GM23338 (cell line): ENCODE measurements at regions not wholly inside any gene's neighbourhood (a gene's known extent, or its start where the extent isn't known, plus 50 kb on each side); places are given as distances from the start of the nearest gene placed in this dataset.

Experiments
- ATAC-seq: fragments of 200-7000 bp; cut with Tn5 transposase; 3 replicates; pipeline ENCODE4 v1.9.1; 2020
- DNase-seq: peaks from one replicate; pipeline ENCODE4 v3.0.0-alpha.2; 2015; ENCODE audit warnings: low spot score
- H2AFZ ChIP-seq: fragments of 200-600 bp; sonication (generic); 2 replicates; pipeline ENCODE4 v1.8.0; 2016; ENCODE audit warnings: antibody characterized with exemption, mild to moderate bottlenecking, moderate library complexity
- H3F3A ChIP-seq: fragments of 200-600 bp; sonication (generic); replicated peaks from 2 replicates; pipeline ENCODE4 v1.8.0; 2017; ENCODE audit warnings: antibody characterized with exemption, mixed run types, low read depth
- H3K27ac ChIP-seq: fragments of 200-600 bp; sonication (generic); 2 replicates; pipeline ENCODE4 v1.6.1; 2016; ENCODE audit warnings: low read depth
- H3K27me3 ChIP-seq: fragments of 200-600 bp; sonication (generic); 2 replicates; pipeline ENCODE4 v1.8.0; 2016; ENCODE audit warnings: mild to moderate bottlenecking, mixed run types, moderate library complexity; ENCODE audit not compliant: insufficient read depth
- H3K36me3 ChIP-seq: fragments of 200-600 bp; sonication (generic); 2 replicates; pipeline ENCODE4 v1.8.0; 2016; ENCODE audit warnings: mild to moderate bottlenecking; ENCODE audit not compliant: insufficient read depth
- H3K4me1 ChIP-seq: fragments of 200-600 bp; sonication (generic); 2 replicates; pipeline ENCODE4 v1.8.0; 2016; ENCODE audit warnings: mild to moderate bottlenecking, moderate library complexity; ENCODE audit not compliant: insufficient read depth
- H3K4me2 ChIP-seq: fragments of 200-600 bp; sonication (generic); 2 replicates; pipeline ENCODE4 v1.7.1; 2017; ENCODE audit warnings: mixed run types
- H3K4me3 ChIP-seq: fragments of 200-600 bp; sonication (generic); 2 replicates; pipeline ENCODE4 v1.6.1; 2016; ENCODE audit warnings: mixed run types
- H3K79me2 ChIP-seq: fragments of 200-600 bp; sonication (generic); replicated peaks from 2 replicates; pipeline ENCODE4 v1.8.0; 2017; ENCODE audit warnings: mild to moderate bottlenecking; ENCODE audit not compliant: insufficient read depth
- H3K9me2 ChIP-seq: fragments of 200-600 bp; sonication (generic); 2 replicates; pipeline ENCODE4 v1.8.0; 2017; ENCODE audit not compliant: insufficient read depth
- H4K20me1 ChIP-seq: fragments of 200-600 bp; sonication (generic); replicated peaks from 2 replicates; pipeline ENCODE4 v1.8.0; 2017; ENCODE audit warnings: mild to moderate bottlenecking; ENCODE audit not compliant: insufficient read depth
- H3K27ac Mint-ChIP-seq: 2 replicates; pipeline ENCODE4 v1.8.0; 2020; ENCODE audit warnings: inconsistent platforms, mild to moderate bottlenecking, moderate library complexity, mixed read lengths
- H3K27me3 Mint-ChIP-seq: 3 replicates; pipeline ENCODE4 v1.8.0; 2022; ENCODE audit warnings: low read depth, mild to moderate bottlenecking, moderate library complexity, mixed read lengths, inconsistent platforms; ENCODE audit not compliant: insufficient read depth, poor library complexity
- H3K36me3 Mint-ChIP-seq: 3 replicates; pipeline ENCODE4 v1.8.0; 2021; ENCODE audit warnings: low read depth, mild to moderate bottlenecking, inconsistent platforms, moderate library complexity, mixed read lengths
- H3K4me1 Mint-ChIP-seq: 3 replicates; pipeline ENCODE4 v1.8.0; 2020; ENCODE audit warnings: mild to moderate bottlenecking, inconsistent platforms, mixed read lengths
- H3K4me3 Mint-ChIP-seq: 3 replicates; pipeline ENCODE4 v1.8.0; 2021; ENCODE audit warnings: moderate library complexity, mild to moderate bottlenecking, inconsistent platforms, mixed read lengths
- H3K9me3 Mint-ChIP-seq: 3 replicates; pipeline ENCODE4 v1.8.0; 2020; ENCODE audit warnings: moderate library complexity, mild to moderate bottlenecking, inconsistent platforms, mixed read lengths
- CREB1 ChIP-seq: fragments of 250-450 bp; sonication (Bioruptor Pico); IDR thresholded peaks from 2 replicates; pipeline ENCODE4 v1.5.0; 2020; ENCODE audit warnings: low read depth, mild to moderate bottlenecking, moderate library complexity
- EZH2 ChIP-seq: fragments of 200-600 bp; sonication (generic); IDR thresholded peaks from one replicate; pipeline ENCODE4 v1.8.0; 2017; ENCODE audit warnings: antibody characterized with exemption, mild to moderate bottlenecking, low read depth; ENCODE audit not compliant: unreplicated experiment
- EZH2phosphoT487 ChIP-seq: fragments of 200-600 bp; sonication (generic); IDR thresholded peaks from one replicate; pipeline ENCODE4 v1.8.1; 2018; ENCODE audit warnings: antibody characterized with exemption; ENCODE audit not compliant: unreplicated experiment
- JUNB ChIP-seq: IDR thresholded peaks from one replicate; pipeline ENCODE4 v1.6.1; 2016; ENCODE audit warnings: antibody characterized with exemption; ENCODE audit not compliant: unreplicated experiment
- NANOG ChIP-seq: IDR thresholded peaks from 2 replicates; pipeline ENCODE4 v1.6.1; 2016; ENCODE audit warnings: antibody characterized with exemption, borderline replicate concordance
- POLR2AphosphoS5 ChIP-seq: IDR thresholded peaks from 2 replicates; pipeline ENCODE4 v1.6.1; 2016; ENCODE audit warnings: antibody characterized with exemption, low read depth
- STAT1 ChIP-seq: IDR thresholded peaks from one replicate; pipeline ENCODE4 v1.6.1; 2016; ENCODE audit warnings: antibody characterized with exemption; ENCODE audit not compliant: unreplicated experiment
- ZNF114 ChIP-seq: fragments of 250-450 bp; sonication (Bioruptor Pico); IDR thresholded peaks from 2 replicates; pipeline ENCODE4 v1.5.0; 2020; ENCODE audit warnings: mild to moderate bottlenecking, moderate library complexity
- ZNF331 ChIP-seq: fragments of 250-450 bp; sonication (Bioruptor Pico); IDR thresholded peaks from 2 replicates; pipeline ENCODE4 v1.5.0; 2020; ENCODE audit warnings: low read depth, mild to moderate bottlenecking, moderate library complexity
- TF ChIP-seq, protein P1 (sequence below): fragments of 250-450 bp; sonication (Bioruptor Pico); IDR thresholded peaks from 2 replicates; pipeline ENCODE4 v1.5.0; 2020; ENCODE audit warnings: mild to moderate bottlenecking, moderate library complexity
- TF ChIP-seq, protein P2 (sequence below): IDR thresholded peaks from 2 replicates; pipeline ENCODE4 v1.6.1; 2016; ENCODE audit warnings: antibody characterized with exemption
- TF ChIP-seq, protein P3 (sequence below): IDR thresholded peaks from one replicate; pipeline ENCODE4 v1.6.1; 2018; ENCODE audit warnings: antibody characterized with exemption; ENCODE audit not compliant: unreplicated experiment
- TF ChIP-seq, protein P4 (sequence below), 2 experiments: fragments of 200-600 bp in 1 of 2; sonication (generic) in 1 of 2; conservative IDR thresholded peaks; 2 replicates each; pipeline versions ENCODE4 v1.5.1 to v1.6.1; 2016 to 2017; ENCODE audit warnings: antibody characterized with exemption in 2 of 2, low read depth in 2 of 2, mild to moderate bottlenecking in 2 of 2, moderate library complexity in 1 of 2

DNA sequence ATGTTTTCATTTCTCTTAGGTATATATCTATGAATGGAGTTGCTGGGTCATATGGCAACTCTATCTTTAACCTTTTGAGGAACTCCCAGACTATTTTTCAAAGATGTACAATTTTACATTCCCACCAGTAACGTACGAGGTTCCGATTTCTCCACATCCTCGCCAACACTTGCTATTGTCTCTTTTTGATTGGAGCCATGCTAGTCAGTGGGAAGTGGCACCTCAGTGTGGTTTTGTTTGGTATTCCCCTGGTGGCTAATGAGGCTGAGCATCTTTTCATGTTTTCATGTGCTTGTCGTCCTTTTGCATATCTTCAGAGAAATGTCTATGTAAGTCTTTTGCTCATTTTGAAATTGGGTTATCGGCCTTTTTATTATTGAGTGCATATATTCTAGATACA, 178.6 kb upstream of the EXOC2 start:
- ATAC-seq (no peak), DNase-seq (no peak)
- H3K4me3 ChIP-seq = no peak overlapping the region
- Mint-ChIP-seq H3K4me3 (no peak overlapping the region), H3K4me1 (no peaks in the 10 kb centered on the region; the same call in 2 of the 3 replicates), H3K27me3 (no peaks in the 10 kb centered on the region), H3K36me3 (no peaks in the 10 kb centered on the region), H3K9me3 (no peaks in the 10 kb centered on the region), H3K27ac (no peak overlapping the region)
- H4K20me1 ChIP-seq = no peaks in the 10 kb centered on the region
- H3K27ac ChIP-seq = no peak overlapping the region
- no peaks in the 10 kb centered on the region for H3F3A ChIP-seq
- no peak for TF ChIP-seq ZNF114
- no peak for TF ChIP-seq ZNF331
- no peak for TF ChIP-seq POLR2AphosphoS5
- TF ChIP-seq, protein P1, sequence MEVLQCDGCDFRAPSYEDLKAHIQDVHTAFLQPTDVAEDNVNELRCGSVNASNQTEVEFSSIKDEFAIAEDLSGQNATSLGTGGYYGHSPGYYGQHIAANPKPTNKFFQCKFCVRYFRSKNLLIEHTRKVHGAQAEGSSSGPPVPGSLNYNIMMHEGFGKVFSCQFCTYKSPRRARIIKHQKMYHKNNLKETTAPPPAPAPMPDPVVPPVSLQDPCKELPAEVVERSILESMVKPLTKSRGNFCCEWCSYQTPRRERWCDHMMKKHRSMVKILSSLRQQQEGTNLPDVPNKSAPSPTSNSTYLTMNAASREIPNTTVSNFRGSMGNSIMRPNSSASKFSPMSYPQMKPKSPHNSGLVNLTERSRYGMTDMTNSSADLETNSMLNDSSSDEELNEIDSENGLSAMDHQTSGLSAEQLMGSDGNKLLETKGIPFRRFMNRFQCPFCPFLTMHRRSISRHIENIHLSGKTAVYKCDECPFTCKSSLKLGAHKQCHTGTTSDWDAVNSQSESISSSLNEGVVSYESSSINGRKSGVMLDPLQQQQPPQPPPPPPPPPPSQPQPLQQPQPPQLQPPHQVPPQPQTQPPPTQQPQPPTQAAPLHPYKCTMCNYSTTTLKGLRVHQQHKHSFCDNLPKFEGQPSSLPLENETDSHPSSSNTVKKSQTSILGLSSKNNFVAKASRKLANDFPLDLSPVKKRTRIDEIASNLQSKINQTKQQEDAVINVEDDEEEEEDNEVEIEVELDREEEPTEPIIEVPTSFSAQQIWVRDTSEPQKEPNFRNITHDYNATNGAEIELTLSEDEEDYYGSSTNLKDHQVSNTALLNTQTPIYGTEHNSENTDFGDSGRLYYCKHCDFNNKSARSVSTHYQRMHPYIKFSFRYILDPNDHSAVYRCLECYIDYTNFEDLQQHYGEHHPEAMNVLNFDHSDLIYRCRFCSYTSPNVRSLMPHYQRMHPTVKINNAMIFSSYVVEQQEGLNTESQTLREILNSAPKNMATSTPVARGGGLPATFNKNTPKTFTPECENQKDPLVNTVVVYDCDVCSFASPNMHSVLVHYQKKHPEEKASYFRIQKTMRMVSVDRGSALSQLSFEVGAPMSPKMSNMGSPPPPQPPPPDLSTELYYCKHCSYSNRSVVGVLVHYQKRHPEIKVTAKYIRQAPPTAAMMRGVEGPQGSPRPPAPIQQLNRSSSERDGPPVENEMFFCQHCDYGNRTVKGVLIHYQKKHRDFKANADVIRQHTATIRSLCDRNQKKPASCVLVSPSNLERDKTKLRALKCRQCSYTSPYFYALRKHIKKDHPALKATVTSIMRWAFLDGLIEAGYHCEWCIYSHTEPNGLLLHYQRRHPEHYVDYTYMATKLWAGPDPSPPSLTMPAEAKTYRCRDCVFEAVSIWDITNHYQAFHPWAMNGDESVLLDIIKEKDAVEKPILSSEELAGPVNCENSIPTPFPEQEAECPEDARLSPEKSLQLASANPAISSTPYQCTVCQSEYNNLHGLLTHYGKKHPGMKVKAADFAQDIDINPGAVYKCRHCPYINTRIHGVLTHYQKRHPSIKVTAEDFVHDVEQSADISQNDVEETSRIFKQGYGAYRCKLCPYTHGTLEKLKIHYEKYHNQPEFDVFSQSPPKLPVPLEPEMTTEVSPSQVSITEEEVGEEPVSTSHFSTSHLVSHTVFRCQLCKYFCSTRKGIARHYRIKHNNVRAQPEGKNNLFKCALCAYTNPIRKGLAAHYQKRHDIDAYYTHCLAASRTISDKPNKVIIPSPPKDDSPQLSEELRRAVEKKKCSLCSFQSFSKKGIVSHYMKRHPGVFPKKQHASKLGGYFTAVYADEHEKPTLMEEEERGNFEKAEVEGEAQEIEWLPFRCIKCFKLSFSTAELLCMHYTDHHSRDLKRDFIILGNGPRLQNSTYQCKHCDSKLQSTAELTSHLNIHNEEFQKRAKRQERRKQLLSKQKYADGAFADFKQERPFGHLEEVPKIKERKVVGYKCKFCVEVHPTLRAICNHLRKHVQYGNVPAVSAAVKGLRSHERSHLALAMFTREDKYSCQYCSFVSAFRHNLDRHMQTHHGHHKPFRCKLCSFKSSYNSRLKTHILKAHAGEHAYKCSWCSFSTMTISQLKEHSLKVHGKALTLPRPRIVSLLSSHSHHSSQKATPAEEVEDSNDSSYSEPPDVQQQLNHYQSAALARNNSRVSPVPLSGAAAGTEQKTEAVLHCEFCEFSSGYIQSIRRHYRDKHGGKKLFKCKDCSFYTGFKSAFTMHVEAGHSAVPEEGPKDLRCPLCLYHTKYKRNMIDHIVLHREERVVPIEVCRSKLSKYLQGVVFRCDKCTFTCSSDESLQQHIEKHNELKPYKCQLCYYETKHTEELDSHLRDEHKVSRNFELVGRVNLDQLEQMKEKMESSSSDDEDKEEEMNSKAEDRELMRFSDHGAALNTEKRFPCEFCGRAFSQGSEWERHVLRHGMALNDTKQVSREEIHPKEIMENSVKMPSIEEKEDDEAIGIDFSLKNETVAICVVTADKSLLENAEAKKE (CRISPR knock-in tag) = no peak
- no peak for TF ChIP-seq CREB1 (CRISPR knock-in tag)
- TF ChIP-seq, protein P2, sequence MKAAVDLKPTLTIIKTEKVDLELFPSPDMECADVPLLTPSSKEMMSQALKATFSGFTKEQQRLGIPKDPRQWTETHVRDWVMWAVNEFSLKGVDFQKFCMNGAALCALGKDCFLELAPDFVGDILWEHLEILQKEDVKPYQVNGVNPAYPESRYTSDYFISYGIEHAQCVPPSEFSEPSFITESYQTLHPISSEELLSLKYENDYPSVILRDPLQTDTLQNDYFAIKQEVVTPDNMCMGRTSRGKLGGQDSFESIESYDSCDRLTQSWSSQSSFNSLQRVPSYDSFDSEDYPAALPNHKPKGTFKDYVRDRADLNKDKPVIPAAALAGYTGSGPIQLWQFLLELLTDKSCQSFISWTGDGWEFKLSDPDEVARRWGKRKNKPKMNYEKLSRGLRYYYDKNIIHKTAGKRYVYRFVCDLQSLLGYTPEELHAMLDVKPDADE = no peak
- TF ChIP-seq EZH2phosphoT487 = no peak
- TF ChIP-seq, protein P3, sequence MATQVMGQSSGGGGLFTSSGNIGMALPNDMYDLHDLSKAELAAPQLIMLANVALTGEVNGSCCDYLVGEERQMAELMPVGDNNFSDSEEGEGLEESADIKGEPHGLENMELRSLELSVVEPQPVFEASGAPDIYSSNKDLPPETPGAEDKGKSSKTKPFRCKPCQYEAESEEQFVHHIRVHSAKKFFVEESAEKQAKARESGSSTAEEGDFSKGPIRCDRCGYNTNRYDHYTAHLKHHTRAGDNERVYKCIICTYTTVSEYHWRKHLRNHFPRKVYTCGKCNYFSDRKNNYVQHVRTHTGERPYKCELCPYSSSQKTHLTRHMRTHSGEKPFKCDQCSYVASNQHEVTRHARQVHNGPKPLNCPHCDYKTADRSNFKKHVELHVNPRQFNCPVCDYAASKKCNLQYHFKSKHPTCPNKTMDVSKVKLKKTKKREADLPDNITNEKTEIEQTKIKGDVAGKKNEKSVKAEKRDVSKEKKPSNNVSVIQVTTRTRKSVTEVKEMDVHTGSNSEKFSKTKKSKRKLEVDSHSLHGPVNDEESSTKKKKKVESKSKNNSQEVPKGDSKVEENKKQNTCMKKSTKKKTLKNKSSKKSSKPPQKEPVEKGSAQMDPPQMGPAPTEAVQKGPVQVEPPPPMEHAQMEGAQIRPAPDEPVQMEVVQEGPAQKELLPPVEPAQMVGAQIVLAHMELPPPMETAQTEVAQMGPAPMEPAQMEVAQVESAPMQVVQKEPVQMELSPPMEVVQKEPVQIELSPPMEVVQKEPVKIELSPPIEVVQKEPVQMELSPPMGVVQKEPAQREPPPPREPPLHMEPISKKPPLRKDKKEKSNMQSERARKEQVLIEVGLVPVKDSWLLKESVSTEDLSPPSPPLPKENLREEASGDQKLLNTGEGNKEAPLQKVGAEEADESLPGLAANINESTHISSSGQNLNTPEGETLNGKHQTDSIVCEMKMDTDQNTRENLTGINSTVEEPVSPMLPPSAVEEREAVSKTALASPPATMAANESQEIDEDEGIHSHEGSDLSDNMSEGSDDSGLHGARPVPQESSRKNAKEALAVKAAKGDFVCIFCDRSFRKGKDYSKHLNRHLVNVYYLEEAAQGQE = no peak
- TF ChIP-seq EZH2 = no peak
- TF ChIP-seq, protein P4, sequence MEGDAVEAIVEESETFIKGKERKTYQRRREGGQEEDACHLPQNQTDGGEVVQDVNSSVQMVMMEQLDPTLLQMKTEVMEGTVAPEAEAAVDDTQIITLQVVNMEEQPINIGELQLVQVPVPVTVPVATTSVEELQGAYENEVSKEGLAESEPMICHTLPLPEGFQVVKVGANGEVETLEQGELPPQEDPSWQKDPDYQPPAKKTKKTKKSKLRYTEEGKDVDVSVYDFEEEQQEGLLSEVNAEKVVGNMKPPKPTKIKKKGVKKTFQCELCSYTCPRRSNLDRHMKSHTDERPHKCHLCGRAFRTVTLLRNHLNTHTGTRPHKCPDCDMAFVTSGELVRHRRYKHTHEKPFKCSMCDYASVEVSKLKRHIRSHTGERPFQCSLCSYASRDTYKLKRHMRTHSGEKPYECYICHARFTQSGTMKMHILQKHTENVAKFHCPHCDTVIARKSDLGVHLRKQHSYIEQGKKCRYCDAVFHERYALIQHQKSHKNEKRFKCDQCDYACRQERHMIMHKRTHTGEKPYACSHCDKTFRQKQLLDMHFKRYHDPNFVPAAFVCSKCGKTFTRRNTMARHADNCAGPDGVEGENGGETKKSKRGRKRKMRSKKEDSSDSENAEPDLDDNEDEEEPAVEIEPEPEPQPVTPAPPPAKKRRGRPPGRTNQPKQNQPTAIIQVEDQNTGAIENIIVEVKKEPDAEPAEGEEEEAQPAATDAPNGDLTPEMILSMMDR (conservative IDR thresholded peaks at IDR 0.05; ENCODE audit: low read depth in 2 of 2) = no peak
- no peak for TF ChIP-seq JUNB
- TF ChIP-seq STAT1 = no peak
- no peak for TF ChIP-seq NANOG
- H3K4me2 ChIP-seq = no peak overlapping the region
- H3K4me1 ChIP-seq = no peaks in the 10 kb centered on the region
- no peaks in the 10 kb centered on the region; the same call in 1 of the 2 replicates for H3K9me2 ChIP-seq
- H3K36me3 ChIP-seq = no peaks in the 10 kb centered on the region
- no peaks in the 10 kb centered on the region for H3K79me2 ChIP-seq
- H3K27me3 ChIP-seq = no peaks in the 10 kb centered on the region
- no peak overlapping the region for H2AFZ ChIP-seq
